ENCODE measurements at regions not wholly inside any gene's neighbourhood (a gene's known extent, or its start where the extent isn't known, plus 50 kb on each side); places are given as distances from the start of the nearest gene placed in this dataset.

DNA sequence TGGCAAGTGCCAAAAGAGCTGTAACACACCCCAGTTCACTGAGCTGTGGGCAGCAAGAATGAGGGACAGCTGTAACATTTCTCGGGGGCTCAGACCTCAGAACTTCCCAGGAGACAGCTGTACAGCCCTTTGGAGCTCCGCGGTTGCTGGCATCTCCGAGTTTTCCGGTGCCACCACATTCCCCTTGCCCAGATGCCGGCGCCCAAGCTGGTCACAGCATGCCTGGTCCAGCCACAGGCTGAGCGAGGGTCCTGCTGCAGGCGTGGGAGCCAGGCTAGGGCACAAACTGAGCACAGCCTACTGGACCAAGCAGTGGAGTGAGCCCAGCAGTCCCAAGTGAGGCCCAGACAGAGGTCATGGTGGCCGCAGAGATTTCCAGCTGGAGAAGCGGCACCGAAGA, 797.7 kb upstream of the EDIL3 start:
- TF ChIP-seq, protein P1, sequence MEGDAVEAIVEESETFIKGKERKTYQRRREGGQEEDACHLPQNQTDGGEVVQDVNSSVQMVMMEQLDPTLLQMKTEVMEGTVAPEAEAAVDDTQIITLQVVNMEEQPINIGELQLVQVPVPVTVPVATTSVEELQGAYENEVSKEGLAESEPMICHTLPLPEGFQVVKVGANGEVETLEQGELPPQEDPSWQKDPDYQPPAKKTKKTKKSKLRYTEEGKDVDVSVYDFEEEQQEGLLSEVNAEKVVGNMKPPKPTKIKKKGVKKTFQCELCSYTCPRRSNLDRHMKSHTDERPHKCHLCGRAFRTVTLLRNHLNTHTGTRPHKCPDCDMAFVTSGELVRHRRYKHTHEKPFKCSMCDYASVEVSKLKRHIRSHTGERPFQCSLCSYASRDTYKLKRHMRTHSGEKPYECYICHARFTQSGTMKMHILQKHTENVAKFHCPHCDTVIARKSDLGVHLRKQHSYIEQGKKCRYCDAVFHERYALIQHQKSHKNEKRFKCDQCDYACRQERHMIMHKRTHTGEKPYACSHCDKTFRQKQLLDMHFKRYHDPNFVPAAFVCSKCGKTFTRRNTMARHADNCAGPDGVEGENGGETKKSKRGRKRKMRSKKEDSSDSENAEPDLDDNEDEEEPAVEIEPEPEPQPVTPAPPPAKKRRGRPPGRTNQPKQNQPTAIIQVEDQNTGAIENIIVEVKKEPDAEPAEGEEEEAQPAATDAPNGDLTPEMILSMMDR (IDR thresholded peaks at IDR 0.05), result no peak
- Mint-ChIP-seq H3K4me1 (ENCODE audit: low read depth) (no peaks in the 10 kb centered on the region), H3K27ac (ENCODE audit: unreplicated experiment) (no peak overlapping the region), H3K9me3 (ENCODE audit: low read depth) (peaks cover 2% of the 10 kb centered on the region), H3K36me3 (ENCODE audit: low read depth) (peaks cover 1% of the 10 kb centered on the region), H3K27me3 (ENCODE audit: low read depth) (peaks cover 32% of the 10 kb centered on the region), H3K4me3 (ENCODE audit: unreplicated experiment) (no peak overlapping the region)
- DNase-seq (ENCODE audit: low spot score), result no peak

DNA sequence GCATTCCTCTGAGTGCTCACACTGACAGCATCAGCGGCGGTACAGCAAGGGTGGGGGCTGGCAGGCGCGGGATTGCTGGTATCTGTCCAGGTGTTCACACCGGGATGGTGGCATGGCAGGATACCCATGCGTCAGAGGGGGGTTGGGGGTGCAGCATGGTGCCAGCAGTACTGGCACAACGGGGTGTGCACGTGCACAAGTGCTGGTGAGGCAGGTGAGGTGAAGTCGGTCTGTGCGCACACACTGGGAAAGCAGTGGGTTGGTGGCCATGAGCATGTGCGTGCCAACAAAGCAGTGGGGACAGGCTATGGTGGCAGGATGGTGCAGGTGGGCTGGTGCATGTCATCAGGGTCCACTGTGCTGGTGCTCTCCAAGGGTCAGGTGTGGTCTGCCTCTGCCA, 819.6 kb upstream of the EDIL3 start:
- Mint-ChIP-seq H3K4me1 (ENCODE audit: low read depth) (no peaks in the 10 kb centered on the region), H3K27me3 (ENCODE audit: low read depth) (peaks cover 9% of the 10 kb centered on the region), H3K36me3 (ENCODE audit: low read depth) (no peaks in the 10 kb centered on the region), H3K27ac (ENCODE audit: unreplicated experiment) (no peak overlapping the region), H3K9me3 (ENCODE audit: low read depth) (no peaks in the 10 kb centered on the region), H3K4me3 (ENCODE audit: unreplicated experiment) (no peak overlapping the region)
- TF ChIP-seq, protein P1 (IDR thresholded peaks at IDR 0.05), result no peak
- peak; percentile 76 for DNase-seq (ENCODE audit: low spot score)

DNA sequence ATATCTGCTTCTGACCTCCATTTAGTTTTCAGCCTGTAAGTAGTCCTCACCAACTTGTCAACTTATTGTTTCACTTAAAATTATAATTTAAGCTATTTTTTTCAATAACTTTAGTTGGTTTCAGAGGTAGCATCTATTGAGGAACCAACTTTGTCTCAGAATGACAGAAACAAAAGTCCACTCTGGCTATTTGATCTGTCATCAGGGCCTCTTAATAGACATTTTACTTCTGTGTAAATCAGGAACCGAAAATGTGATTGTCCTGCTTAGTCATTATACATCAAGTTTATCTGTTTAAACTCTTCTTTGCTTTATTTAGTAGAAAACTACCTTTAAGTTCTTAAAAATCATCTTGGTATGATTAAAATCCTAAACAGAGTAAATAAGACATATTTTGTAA, 820.8 kb upstream of the EDIL3 start:
- Mint-ChIP-seq H3K27ac (ENCODE audit: unreplicated experiment) (no peak overlapping the region), H3K4me3 (ENCODE audit: unreplicated experiment) (no peak overlapping the region), H3K27me3 (ENCODE audit: low read depth) (peaks cover 9% of the 10 kb centered on the region), H3K4me1 (ENCODE audit: low read depth) (no peaks in the 10 kb centered on the region), H3K36me3 (ENCODE audit: low read depth) (no peaks in the 10 kb centered on the region), H3K9me3 (ENCODE audit: low read depth) (no peaks in the 10 kb centered on the region)
- TF ChIP-seq, protein P1 (IDR thresholded peaks at IDR 0.05), result no peak
- DNase-seq (ENCODE audit: low spot score), result no peak

DNA sequence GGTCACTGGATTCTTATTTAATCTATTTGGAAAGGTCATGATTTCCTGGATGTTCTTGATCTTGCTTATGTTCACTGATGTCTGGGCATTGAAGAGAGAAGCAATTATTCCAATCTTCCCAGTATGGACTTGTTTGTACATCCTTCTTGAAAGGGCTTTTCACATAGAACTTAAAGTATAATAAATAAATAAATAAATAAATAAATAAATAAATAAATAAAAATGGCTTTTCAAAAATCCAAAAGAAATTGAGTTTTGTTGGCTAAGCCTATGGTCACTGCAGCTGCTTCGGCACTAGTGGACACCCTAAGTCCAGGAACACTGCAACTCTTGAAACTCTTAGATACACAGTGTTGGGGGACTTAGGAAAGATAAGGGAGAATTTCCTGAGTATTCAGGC, 840.7 kb upstream of the EDIL3 start:
- TF ChIP-seq, protein P1 (IDR thresholded peaks at IDR 0.05), result no peak
- Mint-ChIP-seq H3K36me3 (ENCODE audit: low read depth) (no peaks in the 10 kb centered on the region), H3K9me3 (ENCODE audit: low read depth) (peaks cover 30% of the 10 kb centered on the region), H3K4me1 (ENCODE audit: low read depth) (no peaks in the 10 kb centered on the region), H3K27ac (ENCODE audit: unreplicated experiment) (no peak overlapping the region), H3K27me3 (ENCODE audit: low read depth) (peaks cover 11% of the 10 kb centered on the region), H3K4me3 (ENCODE audit: unreplicated experiment) (no peak overlapping the region)
- no peak for DNase-seq (ENCODE audit: low spot score)

DNA sequence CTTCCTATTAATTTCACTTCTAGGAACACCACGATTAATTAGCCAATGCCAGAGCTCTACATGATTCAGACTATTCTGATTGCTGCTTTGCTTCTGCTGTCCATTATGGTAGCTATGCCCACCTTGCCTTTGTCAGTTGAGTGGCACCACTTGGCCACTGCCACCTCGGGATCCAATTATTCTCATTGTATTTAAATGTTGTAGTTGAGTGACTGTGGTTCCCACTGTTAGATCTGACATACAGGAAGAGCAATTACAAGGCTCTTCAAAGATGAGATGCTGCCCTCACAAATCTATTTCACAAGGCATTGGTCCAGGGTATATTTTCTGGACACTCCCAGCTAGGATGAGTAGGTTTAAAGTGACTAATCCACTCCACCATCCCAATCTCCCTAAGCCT, 864.5 kb upstream of the EDIL3 start:
- Mint-ChIP-seq H3K4me1 (ENCODE audit: low read depth) (no peaks in the 10 kb centered on the region), H3K36me3 (ENCODE audit: low read depth) (peaks cover 7% of the 10 kb centered on the region), H3K9me3 (ENCODE audit: low read depth) (peaks cover 17% of the 10 kb centered on the region), H3K27me3 (ENCODE audit: low read depth) (peaks cover 6% of the 10 kb centered on the region), H3K27ac (ENCODE audit: unreplicated experiment) (no peak overlapping the region), H3K4me3 (ENCODE audit: unreplicated experiment) (no peak overlapping the region)
- no peak for DNase-seq (ENCODE audit: low spot score)
- TF ChIP-seq, protein P1 (IDR thresholded peaks at IDR 0.05), result no peak
